ENCODE measurements at regions not wholly inside any gene's neighbourhood (a gene's known extent, or its start where the extent isn't known, plus 50 kb on each side); places are given as distances from the start of the nearest gene placed in this dataset.

GRCh38 chr1:177410179-177410766, 239.5 kb downstream of the BRINP2 start:
- TF ChIP-seq CTCF (conservative IDR thresholded peaks at IDR 0.05; ENCODE audit: low read length) = no peak
- TF ChIP-seq EZH2phosphoT487 (IDR thresholded peaks at IDR 0.05; ENCODE audit: borderline replicate concordance) = no peak
